ENCODE measurements at regions not wholly inside any gene's neighbourhood (a gene's known extent, or its start where the extent isn't known, plus 50 kb on each side); places are given as distances from the start of the nearest gene placed in this dataset.

- no peak for TF ChIP-seq CTCF (IDR thresholded peaks at IDR 0.05)
- DNase-seq (ENCODE audit: low spot score) (no peak), ATAC-seq (ENCODE audit: low FRiP score) (no peak)
These were observed 256.9 kb downstream of the NDUFA10 start for GRCh38 chr2:239768031-239768790.

GRCh38 chr2:239767021-239767905 lies 257.9 kb downstream of the NDUFA10 start:
- TF ChIP-seq CTCF (IDR thresholded peaks at IDR 0.05): no peak
- ATAC-seq (ENCODE audit: low FRiP score) (no peak), DNase-seq (ENCODE audit: low spot score) (no peak)

- DNase-seq (ENCODE audit: low spot score) (no peak), ATAC-seq (ENCODE audit: low FRiP score) (no peak)
- TF ChIP-seq CTCF (IDR thresholded peaks at IDR 0.05): no peak
These were observed 259.2 kb downstream of the NDUFA10 start for GRCh38 chr2:239765911-239766310.

- no peak for ATAC-seq (ENCODE audit: low FRiP score)
- DNase-seq (ENCODE audit: low spot score): no peak
- no peak for TF ChIP-seq CTCF (IDR thresholded peaks at IDR 0.05)
These were observed 259.9 kb downstream of the NDUFA10 start for GRCh38 chr2:239765076-239765845.

GRCh38 chr2:239763433-239764097 lies 261.6 kb downstream of the NDUFA10 start:
- ATAC-seq (ENCODE audit: low FRiP score) (no peak), DNase-seq (ENCODE audit: low spot score) (no peak)
- no peak for TF ChIP-seq CTCF (IDR thresholded peaks at IDR 0.05)

- ATAC-seq (ENCODE audit: low FRiP score) (no peak), DNase-seq (ENCODE audit: low spot score) (no peak)
- TF ChIP-seq CTCF (IDR thresholded peaks at IDR 0.05): no peak
These were observed 262.4 kb downstream of the NDUFA10 start for GRCh38 chr2:239762655-239763269.

Measured in omental fat pad (tissue), 3 donors.